IPS-18c (cell line): ENCODE measurements at regions not wholly inside any gene's neighbourhood (a gene's known extent, or its start where the extent isn't known, plus 50 kb on each side); places are given as distances from the start of the nearest gene placed in this dataset.

Experiments used
- H3K4me3 ChIP-seq: 2 replicates; pipeline ENCODE4 v1.7.0; 2013; ENCODE audit warnings: low read depth, mild to moderate bottlenecking, low read length, moderate library complexity; ENCODE audit not compliant: insufficient read depth
- H3K9me3 ChIP-seq: one replicate; pipeline ENCODE4 v1.6.1; 2013; ENCODE audit warnings: mild to moderate bottlenecking, low read length, moderate library complexity; ENCODE audit not compliant: control insufficient read depth, insufficient read depth

GRCh38 chr10:10222304-10222841 lies 795.3 kb upstream of the CELF2 start:
- Histone ChIP-seq H3K4me3 (no peak overlapping the region), H3K9me3 (no peaks in the 10 kb centered on the region)

DNA sequence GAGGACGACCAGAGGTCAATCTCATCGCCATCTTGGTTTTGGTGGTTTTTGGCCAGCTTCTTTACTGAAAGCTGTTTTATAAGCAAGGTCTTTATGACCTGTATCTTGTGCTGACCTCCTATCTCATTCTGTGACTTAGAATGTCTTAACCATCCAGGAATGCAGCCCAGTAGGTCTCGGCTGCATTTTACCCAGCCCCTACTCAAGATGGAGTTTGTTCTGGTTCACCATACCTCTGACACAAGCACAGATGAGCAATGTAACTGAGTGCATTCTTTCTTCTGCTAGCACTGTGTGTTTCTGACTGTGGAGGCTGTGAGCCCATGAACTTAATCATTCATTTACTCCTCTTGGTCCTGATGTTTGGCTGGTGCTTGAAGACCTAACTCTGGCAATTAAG lies 794.5 kb upstream of the CELF2 start:
- Histone ChIP-seq H3K9me3 (no peaks in the 10 kb centered on the region), H3K4me3 (no peak overlapping the region)

DNA sequence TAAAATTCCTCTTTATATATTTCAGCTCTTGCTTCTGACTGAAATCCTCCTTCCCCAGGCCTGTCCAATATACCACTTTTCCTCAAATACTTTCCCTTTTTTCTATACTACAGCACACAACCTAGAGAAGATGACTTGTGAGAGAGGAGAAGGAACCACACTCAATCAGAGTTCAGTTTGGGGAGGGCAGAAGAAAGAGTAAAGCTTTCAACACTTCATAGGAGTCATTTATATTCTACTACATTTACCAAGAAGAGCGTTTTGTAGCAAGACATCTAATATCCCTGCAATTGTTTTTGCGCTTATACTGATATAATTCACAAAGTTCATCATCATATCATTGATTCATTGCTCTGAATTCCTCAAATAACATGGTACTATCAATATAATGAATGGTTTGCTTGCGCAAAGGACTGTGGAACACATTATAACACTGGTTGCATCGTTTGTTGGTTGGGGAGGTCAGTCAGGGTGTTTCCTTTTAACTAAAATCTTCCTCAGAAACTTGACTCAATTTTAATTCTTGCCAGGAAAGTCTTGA lies 792.5 kb upstream of the CELF2 start:
- H3K9me3 ChIP-seq = no peaks in the 10 kb centered on the region

GRCh38 chr10:10233229-10233628 lies 784.4 kb upstream of the CELF2 start:
- Histone ChIP-seq H3K4me3 (no peak overlapping the region), H3K9me3 (no peaks in the 10 kb centered on the region)

More for the DNA sequence above, 792.5 kb upstream of the CELF2 start:
- H3K4me3 ChIP-seq = no peak overlapping the region

- no peaks in the 10 kb centered on the region for H3K9me3 ChIP-seq
Measured at GRCh38 chr10:10235003-10235402, 782.7 kb upstream of the CELF2 start.

DNA sequence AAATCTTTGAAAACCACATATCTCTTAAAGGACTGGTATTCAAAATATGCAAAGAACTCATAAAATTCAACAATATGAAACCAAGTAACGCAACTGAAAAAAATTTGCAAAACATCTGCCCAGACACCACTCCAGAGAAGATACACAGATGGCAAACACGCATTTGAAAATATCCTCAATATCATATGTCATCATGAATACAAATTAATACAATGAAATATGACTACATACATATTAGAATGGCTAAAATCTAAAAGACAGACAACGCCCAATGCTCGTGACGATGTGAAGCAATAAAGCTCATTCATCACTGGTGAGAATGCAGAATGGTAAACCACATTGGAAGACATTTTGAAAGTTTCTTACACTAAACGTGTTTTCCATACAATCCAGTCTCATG lies 770.1 kb upstream of the CELF2 start:
- Histone ChIP-seq H3K4me3 (no peak overlapping the region), H3K9me3 (no peaks in the 10 kb centered on the region)

More at GRCh38 chr10:10235003-10235402, 782.7 kb upstream of the CELF2 start:
- no peak overlapping the region for H3K4me3 ChIP-seq

- no peak overlapping the region for H3K4me3 ChIP-seq
- peaks cover 3% of the 10 kb centered on the region for H3K9me3 ChIP-seq
Measured at GRCh38 chr10:10256860-10257259, 760.8 kb upstream of the CELF2 start.

DNA sequence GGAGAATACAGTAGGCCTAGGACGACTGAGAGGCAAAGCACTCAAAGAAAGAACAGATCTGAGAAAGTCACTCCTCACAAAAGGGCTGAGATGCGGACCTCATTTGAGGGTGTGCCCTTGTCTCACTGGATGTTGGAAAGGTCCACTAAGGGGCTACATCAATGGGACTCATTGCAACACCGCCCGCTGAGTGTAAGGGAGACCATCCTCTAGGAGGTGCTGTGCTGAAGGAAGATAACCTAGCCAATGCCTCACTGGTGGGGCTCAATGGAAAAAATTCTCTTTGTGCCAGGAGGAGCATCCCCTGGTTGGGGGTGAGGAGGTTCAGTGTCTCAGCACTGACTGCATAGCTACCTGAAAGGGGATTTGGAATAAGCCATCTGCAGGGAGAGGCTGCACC lies 758.7 kb upstream of the CELF2 start:
- no peak overlapping the region for H3K4me3 ChIP-seq
- peaks cover 3% of the 10 kb centered on the region for H3K9me3 ChIP-seq

- no peak overlapping the region for H3K4me3 ChIP-seq
- H3K9me3 ChIP-seq = no peaks in the 10 kb centered on the region
Measured at GRCh38 chr10:10270126-10271050, 747.3 kb upstream of the CELF2 start.

DNA sequence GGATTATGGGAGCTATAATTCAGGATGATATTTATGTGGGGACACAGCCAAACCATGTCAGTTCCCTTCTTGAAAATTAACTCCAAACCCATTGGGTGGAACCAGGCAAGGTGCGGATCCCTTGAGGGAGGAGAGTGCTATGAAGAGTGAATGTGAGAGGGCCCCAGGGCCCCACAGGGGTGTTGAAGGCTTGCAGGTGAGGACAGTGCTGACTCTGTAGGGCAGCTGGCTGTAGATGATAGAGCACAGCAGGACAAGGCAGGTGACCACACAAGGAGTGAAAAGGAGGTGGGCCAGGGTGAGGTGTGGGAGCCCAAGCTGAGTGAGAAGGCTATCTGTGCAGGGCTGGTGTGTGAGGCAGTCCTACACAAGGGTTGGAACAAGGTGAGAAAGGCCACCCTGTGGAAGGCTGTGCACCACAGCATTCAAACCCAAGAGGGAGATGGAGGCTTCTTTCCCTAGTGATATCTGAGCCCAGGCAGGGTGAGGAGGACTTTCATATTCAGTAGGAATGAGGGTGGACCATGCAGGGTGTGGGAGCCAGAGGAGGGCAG lies 746.0 kb upstream of the CELF2 start:
- Histone ChIP-seq H3K4me3 (no peak overlapping the region), H3K9me3 (no peaks in the 10 kb centered on the region)

DNA sequence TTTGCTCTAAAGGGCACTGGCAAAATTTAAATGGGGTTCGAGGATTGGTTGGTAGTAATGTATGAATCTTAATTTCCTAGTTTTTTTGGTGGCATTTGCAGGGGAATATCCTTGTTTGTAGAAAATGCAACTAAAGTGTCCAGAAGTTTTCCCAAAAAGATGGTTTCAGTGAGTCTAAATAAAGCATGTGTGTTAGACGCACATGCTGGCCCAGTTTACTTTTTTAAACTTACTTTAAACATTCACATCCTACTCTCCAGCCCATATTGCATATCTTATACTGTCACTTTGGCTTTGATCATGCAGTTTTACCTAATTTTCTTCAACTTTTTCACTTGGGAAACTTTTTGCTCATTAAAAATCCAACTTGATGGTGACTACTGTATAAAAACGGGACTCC lies 744.0 kb upstream of the CELF2 start:
- H3K9me3 ChIP-seq = peaks cover 3% of the 10 kb centered on the region
- H3K4me3 ChIP-seq = no peak overlapping the region

DNA sequence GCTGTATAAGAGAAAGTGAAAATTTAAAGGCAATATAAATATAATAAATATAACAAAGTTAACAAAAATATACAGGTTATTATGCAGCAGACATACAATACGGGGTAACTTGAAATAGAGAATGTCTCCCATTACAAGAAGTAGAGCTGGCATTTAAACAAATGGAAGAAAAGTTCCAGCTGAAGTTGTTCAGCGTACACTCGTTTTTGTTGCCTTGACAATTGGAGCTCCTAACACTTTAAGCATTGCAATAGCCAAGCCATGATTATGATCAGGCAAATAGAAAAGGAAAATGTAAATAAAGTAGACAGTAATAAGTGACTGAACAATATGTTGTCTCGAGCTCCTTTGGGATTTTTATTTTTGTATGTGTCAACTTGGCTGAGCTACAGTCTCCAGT lies 737.8 kb upstream of the CELF2 start:
- Histone ChIP-seq H3K4me3 (no peak overlapping the region), H3K9me3 (peaks cover 3% of the 10 kb centered on the region)

GRCh38 chr10:10292501-10292900 lies 725.2 kb upstream of the CELF2 start:
- no peaks in the 10 kb centered on the region for H3K9me3 ChIP-seq
- no peak overlapping the region for H3K4me3 ChIP-seq

DNA sequence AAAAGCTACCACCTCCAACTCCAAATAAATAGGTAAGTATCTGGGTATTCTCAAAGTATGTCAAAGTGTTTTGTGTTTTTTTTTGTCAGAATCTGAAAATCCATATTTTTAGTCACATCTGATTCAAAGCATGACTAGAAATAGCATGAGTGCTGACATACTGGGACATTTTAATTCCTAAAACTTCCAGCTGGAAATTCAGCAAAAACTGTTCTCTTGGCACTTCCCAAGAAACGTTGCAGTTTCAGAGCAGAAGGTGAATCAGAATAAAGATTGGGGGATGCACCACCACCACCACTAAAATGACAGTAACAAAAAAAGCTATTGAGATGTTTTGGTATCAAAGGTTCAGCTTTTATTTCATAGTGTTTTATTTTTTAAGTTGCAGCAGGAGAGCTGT lies 724.6 kb upstream of the CELF2 start:
- Histone ChIP-seq H3K4me3 (no peak overlapping the region), H3K9me3 (no peaks in the 10 kb centered on the region)

- Histone ChIP-seq H3K4me3 (no peak overlapping the region), H3K9me3 (no peaks in the 10 kb centered on the region)
Measured at GRCh38 chr10:10293481-10293951, 724.2 kb upstream of the CELF2 start.

DNA sequence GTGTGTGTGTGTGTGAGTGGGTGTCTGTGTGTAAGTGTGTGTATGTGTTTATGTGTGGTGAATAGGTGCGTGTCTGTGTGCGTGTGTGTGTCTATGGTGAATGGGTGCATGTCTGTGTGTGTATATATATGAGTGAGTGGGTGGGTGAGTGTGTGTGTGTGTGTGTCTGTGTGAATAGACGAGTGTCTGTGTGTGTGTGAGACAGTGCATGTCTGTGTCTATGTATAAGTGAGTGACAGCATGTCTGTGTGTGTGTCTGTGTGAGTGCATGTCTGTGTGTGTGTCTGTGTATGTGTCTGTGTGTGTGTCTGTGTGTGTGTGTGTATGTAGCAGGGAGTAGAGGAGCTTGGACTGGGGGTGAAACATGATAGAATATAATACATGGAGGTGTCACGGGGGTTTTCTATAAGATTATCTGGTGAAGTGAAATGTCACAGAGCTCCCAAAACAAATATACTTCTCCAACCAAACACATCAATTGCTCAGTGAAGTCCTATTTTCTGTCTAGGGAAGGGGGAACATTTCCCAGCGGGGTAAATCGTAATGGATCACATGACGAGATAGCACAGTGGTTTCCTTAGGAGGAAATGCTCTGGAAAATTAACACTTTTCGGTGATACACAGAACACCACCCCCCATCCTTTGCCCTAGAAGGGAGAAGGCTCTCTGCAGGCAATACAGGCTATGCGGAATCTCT lies 723.3 kb upstream of the CELF2 start:
- H3K9me3 ChIP-seq = no peaks in the 10 kb centered on the region

GRCh38 chr10:10294881-10295529 lies 722.7 kb upstream of the CELF2 start:
- H3K4me3 ChIP-seq = no peak overlapping the region
- no peaks in the 10 kb centered on the region for H3K9me3 ChIP-seq

More for the DNA sequence above, 723.3 kb upstream of the CELF2 start:
- H3K4me3 ChIP-seq = no peak overlapping the region
